ENCODE measurements at regions not wholly inside any gene's neighbourhood (a gene's known extent, or its start where the extent isn't known, plus 50 kb on each side); places are given as distances from the start of the nearest gene placed in this dataset.

DNA sequence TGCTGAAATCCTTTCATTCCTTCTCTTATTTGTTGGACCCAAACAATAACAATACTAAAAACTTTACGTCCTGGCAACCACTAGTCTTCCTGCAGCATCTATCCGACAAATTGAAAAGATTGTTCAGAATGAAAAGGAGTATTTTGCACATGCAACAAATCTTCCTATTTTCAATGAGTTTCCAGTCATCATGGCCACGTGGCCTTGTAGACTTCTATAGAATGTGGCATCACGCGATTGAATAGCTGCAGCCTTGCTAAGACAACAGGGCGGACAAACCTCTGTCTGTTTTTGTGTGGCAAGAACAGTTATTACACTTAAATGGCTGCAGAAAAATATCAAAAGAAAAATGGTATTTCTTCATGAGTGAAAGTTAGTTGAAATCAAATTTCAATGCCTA lies 297.9 kb upstream of the LCORL start:
- Histone ChIP-seq H3K27me3 (ENCODE audit: low read length) (no peaks in the 10 kb centered on the region), H3K4me3 (ENCODE audit: insufficient read depth, low read length, poor library complexity, severe bottlenecking) (no peak overlapping the region), H3K27ac (ENCODE audit: low read depth, low read length) (no peak overlapping the region), H3K4me2 (ENCODE audit: low read depth, low read length, poor library complexity, severe bottlenecking) (no peak overlapping the region), H3K9me3 (ENCODE audit: insufficient read depth, low read length) (no peaks in the 10 kb centered on the region), H3K79me2 (ENCODE audit: insufficient read depth, low read length) (no peaks in the 10 kb centered on the region), H3F3A (ENCODE audit: insufficient read depth) (no peaks in the 10 kb centered on the region), H3K36me3 (ENCODE audit: low read length) (no peaks in the 10 kb centered on the region), H3K9me2 (replicated peaks; ENCODE audit: insufficient read depth, low read length) (no peaks in the 10 kb centered on the region), H3K9ac (ENCODE audit: low read length) (no peak overlapping the region), H4K20me1 (ENCODE audit: low read depth, low read length) (no peaks in the 10 kb centered on the region), H2AFZ (ENCODE audit: low read depth, low read length, severe bottlenecking) (no peak overlapping the region)
- TF ChIP-seq, protein P1, sequence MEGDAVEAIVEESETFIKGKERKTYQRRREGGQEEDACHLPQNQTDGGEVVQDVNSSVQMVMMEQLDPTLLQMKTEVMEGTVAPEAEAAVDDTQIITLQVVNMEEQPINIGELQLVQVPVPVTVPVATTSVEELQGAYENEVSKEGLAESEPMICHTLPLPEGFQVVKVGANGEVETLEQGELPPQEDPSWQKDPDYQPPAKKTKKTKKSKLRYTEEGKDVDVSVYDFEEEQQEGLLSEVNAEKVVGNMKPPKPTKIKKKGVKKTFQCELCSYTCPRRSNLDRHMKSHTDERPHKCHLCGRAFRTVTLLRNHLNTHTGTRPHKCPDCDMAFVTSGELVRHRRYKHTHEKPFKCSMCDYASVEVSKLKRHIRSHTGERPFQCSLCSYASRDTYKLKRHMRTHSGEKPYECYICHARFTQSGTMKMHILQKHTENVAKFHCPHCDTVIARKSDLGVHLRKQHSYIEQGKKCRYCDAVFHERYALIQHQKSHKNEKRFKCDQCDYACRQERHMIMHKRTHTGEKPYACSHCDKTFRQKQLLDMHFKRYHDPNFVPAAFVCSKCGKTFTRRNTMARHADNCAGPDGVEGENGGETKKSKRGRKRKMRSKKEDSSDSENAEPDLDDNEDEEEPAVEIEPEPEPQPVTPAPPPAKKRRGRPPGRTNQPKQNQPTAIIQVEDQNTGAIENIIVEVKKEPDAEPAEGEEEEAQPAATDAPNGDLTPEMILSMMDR (IDR thresholded peaks at IDR 0.05; ENCODE audit: insufficient read depth, low read length, poor library complexity, severe bottlenecking): no peak
- TF ChIP-seq EZH2phosphoT487 (conservative IDR thresholded peaks at IDR 0.05; ENCODE audit: low read length): no peak

DNA sequence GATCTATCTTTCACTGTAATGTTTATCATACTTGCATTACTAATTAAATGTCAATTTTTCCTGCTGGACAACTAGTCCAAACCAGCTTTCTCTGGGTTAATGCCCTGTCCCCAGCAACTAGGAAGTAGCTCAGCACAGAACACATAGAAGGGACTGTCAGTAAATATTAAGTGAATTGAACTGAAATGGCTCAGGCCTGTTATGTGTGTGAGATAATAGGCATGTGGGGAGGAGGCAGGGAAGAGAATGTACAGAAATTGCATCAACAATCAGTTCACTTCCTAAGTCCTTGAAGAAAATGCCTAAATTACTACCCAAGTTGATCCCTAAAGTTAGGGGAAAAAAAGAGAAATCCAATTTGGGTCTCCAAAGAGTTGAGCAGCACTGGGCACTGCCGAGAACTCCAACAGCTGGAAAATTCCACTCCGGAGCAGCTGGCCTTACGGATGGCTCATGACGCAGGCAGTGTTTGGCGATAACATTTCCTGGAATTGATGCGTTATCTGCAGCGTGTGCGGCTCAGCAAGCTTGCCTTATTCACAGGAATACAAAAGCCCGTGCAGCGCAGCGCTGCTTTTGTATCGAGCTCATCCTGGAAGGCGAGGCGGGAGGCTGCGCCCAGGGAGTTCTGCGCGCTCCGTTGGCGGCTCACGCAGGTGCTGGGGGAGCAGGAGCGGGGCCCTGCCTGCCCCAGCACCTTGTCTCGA lies 297.3 kb upstream of the LCORL start:
- H2AFZ ChIP-seq (ENCODE audit: low read depth, low read length, severe bottlenecking): no peak overlapping the region
- no peak overlapping the region for H3K9ac ChIP-seq (ENCODE audit: low read length)
- no peak overlapping the region for H3K27ac ChIP-seq (ENCODE audit: low read depth, low read length)
- H3K9me3 ChIP-seq (ENCODE audit: insufficient read depth, low read length): no peaks in the 10 kb centered on the region
- H3K79me2 ChIP-seq (ENCODE audit: insufficient read depth, low read length): no peaks in the 10 kb centered on the region
- H3K9me2 ChIP-seq (replicated peaks; ENCODE audit: insufficient read depth, low read length): no peaks in the 10 kb centered on the region
- TF ChIP-seq EZH2phosphoT487 (conservative IDR thresholded peaks at IDR 0.05; ENCODE audit: low read length): no peak
- TF ChIP-seq, protein P1 (IDR thresholded peaks at IDR 0.05; ENCODE audit: insufficient read depth, low read length, poor library complexity, severe bottlenecking): no peak
- no peaks in the 10 kb centered on the region for H3K27me3 ChIP-seq (ENCODE audit: low read length)
- no peaks in the 10 kb centered on the region for H3F3A ChIP-seq (ENCODE audit: insufficient read depth)
- no peaks in the 10 kb centered on the region for H4K20me1 ChIP-seq (ENCODE audit: low read depth, low read length)
- no peaks in the 10 kb centered on the region for H3K36me3 ChIP-seq (ENCODE audit: low read length)
- H3K4me2 ChIP-seq (ENCODE audit: low read depth, low read length, poor library complexity, severe bottlenecking): no peak overlapping the region
- no peak overlapping the region for H3K4me3 ChIP-seq (ENCODE audit: insufficient read depth, low read length, poor library complexity, severe bottlenecking)

GRCh38 chr4:18314731-18315130 lies 293.2 kb upstream of the LCORL start:
- Histone ChIP-seq H3K4me2 (ENCODE audit: low read depth, low read length, poor library complexity, severe bottlenecking) (no peak overlapping the region), H3K9ac (ENCODE audit: low read length) (no peak overlapping the region), H3F3A (ENCODE audit: insufficient read depth) (no peaks in the 10 kb centered on the region), H3K4me3 (ENCODE audit: insufficient read depth, low read length, poor library complexity, severe bottlenecking) (no peak overlapping the region), H3K9me2 (replicated peaks; ENCODE audit: insufficient read depth, low read length) (no peaks in the 10 kb centered on the region), H3K27me3 (ENCODE audit: low read length) (no peaks in the 10 kb centered on the region), H4K20me1 (ENCODE audit: low read depth, low read length) (no peaks in the 10 kb centered on the region), H2AFZ (ENCODE audit: low read depth, low read length, severe bottlenecking) (no peak overlapping the region), H3K9me3 (ENCODE audit: insufficient read depth, low read length) (no peaks in the 10 kb centered on the region), H3K36me3 (ENCODE audit: low read length) (no peaks in the 10 kb centered on the region), H3K27ac (ENCODE audit: low read depth, low read length) (no peak overlapping the region), H3K79me2 (ENCODE audit: insufficient read depth, low read length) (no peaks in the 10 kb centered on the region)
- no peak for TF ChIP-seq EZH2phosphoT487 (conservative IDR thresholded peaks at IDR 0.05; ENCODE audit: low read length)
- TF ChIP-seq, protein P1 (IDR thresholded peaks at IDR 0.05; ENCODE audit: insufficient read depth, low read length, poor library complexity, severe bottlenecking): no peak

All from SU-DHL-6 (cell line).